GM13976 (cell line): ENCODE measurements at regions not wholly inside any gene's neighbourhood (a gene's known extent, or its start where the extent isn't known, plus 50 kb on each side); places are given as distances from the start of the nearest gene placed in this dataset.

Source experiments
- DNase-seq: peaks from one replicate; pipeline ENCODE4 v3.0.0; 2012; ENCODE audit warnings: low spot score
- CTCF ChIP-seq: IDR thresholded peaks from 2 replicates; pipeline ENCODE4 v1.5.1; 2012; ENCODE audit warnings: borderline replicate concordance, mild to moderate bottlenecking; ENCODE audit not compliant: insufficient read depth; ENCODE audit errors: extremely low read depth, missing control alignments, control extremely low read depth
- in situ Hi-C: fragments of 300-500 bp; cut with MboI; formaldehyde crosslinking; loops from one replicate; pipeline ENCODE4 v1.12.0; 2022; ENCODE audit warnings: low sequenced_read_pairs, mixed read lengths, inconsistent platforms; ENCODE audit not compliant: unreplicated experiment

GRCh38 chr10:52858722-52859121, 86.1 kb upstream of the MBL2 start:
- DNase-seq = no peak
- TF ChIP-seq CTCF = no peak
- in situ Hi-C loops = no loop called here

- no peak for TF ChIP-seq CTCF
- DNase-seq = no peak
- in situ Hi-C loops = no loop called here
Measured at GRCh38 chr10:52855546-52856325, 83.2 kb upstream of the MBL2 start.

GRCh38 chr10:52853704-52854103, 81.1 kb upstream of the MBL2 start:
- DNase-seq = no peak
- in situ Hi-C loops = no loop called here
- no peak for TF ChIP-seq CTCF

GRCh38 chr10:52836816-52837215, 64.2 kb upstream of the MBL2 start:
- DNase-seq = no peak
- no peak for TF ChIP-seq CTCF
- in situ Hi-C loops = no loop called here
